ENCODE measurements at regions not wholly inside any gene's neighbourhood (a gene's known extent, or its start where the extent isn't known, plus 50 kb on each side); places are given as distances from the start of the nearest gene placed in this dataset.

DNA sequence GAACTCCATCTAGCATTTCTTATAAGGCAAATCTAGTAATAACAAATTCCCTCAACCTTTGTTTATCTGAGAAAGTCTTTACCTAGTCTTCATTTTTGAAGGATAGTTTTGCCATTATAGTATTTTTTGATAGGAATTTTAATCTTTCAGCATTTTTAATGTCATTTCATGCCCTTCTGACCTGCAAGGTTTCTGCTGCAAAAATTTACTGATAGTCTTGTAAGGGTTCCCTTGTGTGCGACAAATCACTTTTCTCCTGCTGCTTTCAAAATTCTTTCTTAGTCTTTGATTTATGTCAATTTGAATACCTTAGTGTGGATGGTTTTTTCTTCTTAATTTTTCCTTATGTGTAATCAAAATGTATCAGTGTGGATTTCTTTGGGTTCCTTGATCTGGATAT is 297.5 kb upstream of the FAM78B start:
- H2BK5ac ChIP-seq (ENCODE audit: insufficient read length, low read length): no peak overlapping the region
- H3K14ac ChIP-seq (ENCODE audit: insufficient read depth, low read length): no peak overlapping the region
- H4K20me1 ChIP-seq (ENCODE audit: control insufficient read depth, insufficient read depth, insufficient read length): no peaks in the 10 kb centered on the region
- TF ChIP-seq, protein P1, sequence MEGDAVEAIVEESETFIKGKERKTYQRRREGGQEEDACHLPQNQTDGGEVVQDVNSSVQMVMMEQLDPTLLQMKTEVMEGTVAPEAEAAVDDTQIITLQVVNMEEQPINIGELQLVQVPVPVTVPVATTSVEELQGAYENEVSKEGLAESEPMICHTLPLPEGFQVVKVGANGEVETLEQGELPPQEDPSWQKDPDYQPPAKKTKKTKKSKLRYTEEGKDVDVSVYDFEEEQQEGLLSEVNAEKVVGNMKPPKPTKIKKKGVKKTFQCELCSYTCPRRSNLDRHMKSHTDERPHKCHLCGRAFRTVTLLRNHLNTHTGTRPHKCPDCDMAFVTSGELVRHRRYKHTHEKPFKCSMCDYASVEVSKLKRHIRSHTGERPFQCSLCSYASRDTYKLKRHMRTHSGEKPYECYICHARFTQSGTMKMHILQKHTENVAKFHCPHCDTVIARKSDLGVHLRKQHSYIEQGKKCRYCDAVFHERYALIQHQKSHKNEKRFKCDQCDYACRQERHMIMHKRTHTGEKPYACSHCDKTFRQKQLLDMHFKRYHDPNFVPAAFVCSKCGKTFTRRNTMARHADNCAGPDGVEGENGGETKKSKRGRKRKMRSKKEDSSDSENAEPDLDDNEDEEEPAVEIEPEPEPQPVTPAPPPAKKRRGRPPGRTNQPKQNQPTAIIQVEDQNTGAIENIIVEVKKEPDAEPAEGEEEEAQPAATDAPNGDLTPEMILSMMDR (conservative IDR thresholded peaks at IDR 0.05): no peak
- H3K4me1 ChIP-seq (ENCODE audit: insufficient read depth, low read length): no peaks in the 10 kb centered on the region
- no peaks in the 10 kb centered on the region for H3K9me3 ChIP-seq (ENCODE audit: control insufficient read depth, low read depth, low read length)
- H2BK12ac ChIP-seq (ENCODE audit: insufficient read length, low read depth, low read length): no peak overlapping the region
- peaks cover 0 to 4% (median 0%) of the 10 kb centered on the region in 3 experiments; a peak in 2 of 7 replicates for H3K36me3 Mint-ChIP-seq (ENCODE audit: insufficient read depth in 1 of 3, low read depth in 3 of 3)
- H3K4me1 Mint-ChIP-seq: peaks cover 3 to 5% of the 10 kb centered on the region in 2 experiments; a peak in 1 of 4 replicates
- no peaks in the 10 kb centered on the region for H3K79me1 ChIP-seq (ENCODE audit: insufficient read depth, low read depth, low read length, poor library complexity, severe bottlenecking)
- no peak overlapping the region for H3K27ac ChIP-seq (ENCODE audit: insufficient read length, low read depth, low read length)
- no peak overlapping the region for H3K27ac Mint-ChIP-seq
- no peak overlapping the region for H2AK5ac ChIP-seq (ENCODE audit: insufficient read length, low read length)
- H3K56ac ChIP-seq (ENCODE audit: insufficient read length, low read depth, low read length): no peak overlapping the region
- H3K23me2 ChIP-seq (ENCODE audit: insufficient read length, low read depth, low read length, poor library complexity, severe bottlenecking): no peaks in the 10 kb centered on the region
- H3K4me2 ChIP-seq (ENCODE audit: insufficient read depth, insufficient read length, low read length): no peak overlapping the region
- no peak overlapping the region for H4K91ac ChIP-seq (ENCODE audit: insufficient read length, low read depth, low read length)
- H3K79me2 ChIP-seq (ENCODE audit: insufficient read depth, low read length): no peaks in the 10 kb centered on the region
- no peak overlapping the region for H3K23ac ChIP-seq (ENCODE audit: insufficient read length, low read depth, low read length)
- peaks cover 9 to 10% of the 10 kb centered on the region in 2 experiments for H3K9me3 Mint-ChIP-seq
- no peak overlapping the region for H3K9ac ChIP-seq (ENCODE audit: extremely low read depth, insufficient read length, low read length)
- H3K27me3 ChIP-seq (ENCODE audit: insufficient read depth, low read length): no peaks in the 10 kb centered on the region
- H3K4me3 Mint-ChIP-seq: no peak overlapping the region
- H2BK15ac ChIP-seq (ENCODE audit: low read depth, low read length): no peak overlapping the region
- WGBS (ENCODE audit: extremely low coverage, insufficient read length, low lambda C conversion rate): no CpG with 5 or more reads among the region's 1 CpG
- no peak overlapping the region for H4K5ac ChIP-seq (ENCODE audit: insufficient read length, low read depth, low read length)
- no peaks in the 10 kb centered on the region for H3K27me3 Mint-ChIP-seq (ENCODE audit: low read depth)
- no peak overlapping the region for H3T11ph ChIP-seq (ENCODE audit: low read length)
- no peak overlapping the region for H2BK120ac ChIP-seq (ENCODE audit: low read depth, low read length, poor library complexity, severe bottlenecking)
- no peak overlapping the region for H3K4ac ChIP-seq (ENCODE audit: low read depth, low read length)
- H2AFZ ChIP-seq (ENCODE audit: low read length): no peak overlapping the region
- H3K18ac ChIP-seq (ENCODE audit: insufficient read length, low read depth, low read length): no peak overlapping the region
- H4K8ac ChIP-seq (replicated peaks; ENCODE audit: insufficient read length, low read depth, low read length): no peak overlapping the region
- H2BK20ac ChIP-seq (ENCODE audit: low read depth, low read length, poor library complexity, severe bottlenecking): no peak overlapping the region
- DNase-seq: no peak

Measured in H9 (cell line).